GM12878 (cell line): ENCODE measurements at regions not wholly inside any gene's neighbourhood (a gene's known extent, or its start where the extent isn't known, plus 50 kb on each side); places are given as distances from the start of the nearest gene placed in this dataset.

Experiments
- ATAC-seq: fragments of 200-7000 bp; cut with Tn5 transposase; 3 replicates; pipeline ENCODE4 v1.9.1; 2020; ENCODE audit warnings: mild to moderate bottlenecking, moderate library complexity
- BruUV-seq: library from RNA; stranded (reverse); fragments of 400-500 nt; replicated peaks from 2 replicates; lab custom pipeline; 2021; lab: Mats Ljungman, UMichigan
- CTCF ChIA-PET: fragments of 300-600 bp; sonication (Branson Sonifier 250); formaldehyde crosslinking; extraction: SDS; loops from one replicate; lab custom pipeline; 2021; ENCODE audit warnings: inconsistent platforms; lab: Yijun Ruan, JAX
- POLR2A ChIA-PET: fragments of 350-600 bp; formaldehyde crosslinking; extraction: SDS; loops from one replicate; lab custom pipeline; 2021; ENCODE audit warnings: inconsistent platforms; lab: Charles Lee
- RAD21 ChIA-PET: fragments of 300-600 bp; sonication (Branson Sonifier 250); formaldehyde crosslinking; loops from one replicate; lab custom pipeline; 2023; ENCODE audit warnings: antibody characterized with exemption; ENCODE audit not compliant: unreplicated experiment; lab: Charles Lee
- SMC1A ChIA-PET: fragments of 300-600 bp; sonication (Branson Sonifier 250); formaldehyde crosslinking; loops from one replicate; lab custom pipeline; 2023; ENCODE audit not compliant: unreplicated experiment, uncharacterized antibody; lab: Charles Lee
- DNase-seq: peaks from one replicate; pipeline ENCODE4 v3.0.0-alpha.2; 2011; ENCODE audit warnings: low read depth, low spot score
- FAIRE-seq: peaks from 3 replicates; lab custom pipeline; 2011; peaks lifted over from hg19 to GRCh38; lab: Jason Lieb, UNC
- H2AFZ ChIP-seq: 2 replicates; pipeline ENCODE4 v1.6.0; 2011; ENCODE audit warnings: low read depth, low read length, control low read depth; ENCODE audit not compliant: control insufficient read depth
- H3K27ac ChIP-seq: 2 replicates; pipeline ENCODE4 v1.5.1; 2011; ENCODE audit warnings: control low read depth; ENCODE audit not compliant: control insufficient read depth, insufficient read depth
- H3K27me3 ChIP-seq, 2 experiments: replicated peaks in 1 of 2; 2 replicates each; pipeline versions ENCODE4 v1.6.0 to v1.6.1; 2011; ENCODE audit warnings: low read length in 1 of 2; ENCODE audit not compliant: control insufficient read depth in 2 of 2, insufficient read depth in 2 of 2
- H3K36me3 ChIP-seq, 2 experiments: 2 replicates each; pipeline ENCODE4 v1.5.1; 2011; ENCODE audit warnings: low read length in 1 of 2; ENCODE audit not compliant: control insufficient read depth in 2 of 2, insufficient read depth in 2 of 2
- H3K4me1 ChIP-seq: 2 replicates; pipeline ENCODE4 v1.6.1; 2011; ENCODE audit warnings: mild to moderate bottlenecking, low read length, moderate library complexity, mixed read lengths; ENCODE audit not compliant: control insufficient read depth, insufficient read depth
- H3K4me2 ChIP-seq: 2 replicates; pipeline ENCODE4 v1.6.0; 2011; ENCODE audit warnings: control low read depth; ENCODE audit not compliant: control insufficient read depth, insufficient read depth
- H3K4me3 ChIP-seq: fragments of 200-600 bp; sonication (generic); 2 replicates; pipeline ENCODE4 v1.5.1; 2016
- H3K79me2 ChIP-seq: 2 replicates; pipeline ENCODE4 v1.6.0; 2011; ENCODE audit warnings: low read length; ENCODE audit not compliant: control insufficient read depth, insufficient read depth
- H3K9ac ChIP-seq: 2 replicates; pipeline ENCODE4 v1.8.0; 2011; ENCODE audit warnings: low read length, control low read depth, mixed read lengths; ENCODE audit not compliant: control insufficient read depth, insufficient read depth
- H3K9me3 ChIP-seq: replicated peaks from 3 replicates; pipeline ENCODE4 v1.5.1; 2011; ENCODE audit warnings: mild to moderate bottlenecking, low read length; ENCODE audit not compliant: control insufficient read depth, insufficient read depth
- H4K20me1 ChIP-seq: 2 replicates; pipeline ENCODE4 v1.6.0; 2011; ENCODE audit not compliant: control insufficient read depth, insufficient read depth
- CBX5 ChIP-seq: sonication (generic); IDR thresholded peaks from 2 replicates; pipeline ENCODE4 v1.6.1; 2016; ENCODE audit warnings: low read depth, moderate library complexity, mild to moderate bottlenecking, inconsistent platforms
- HSF1 ChIP-seq: fragments of 150-350 bp; IDR thresholded peaks from 2 replicates; pipeline ENCODE4 v1.6.1; 2014; ENCODE audit warnings: mild to moderate bottlenecking, low read depth, low read length
- IRF4 ChIP-seq: IDR thresholded peaks from 2 replicates; pipeline ENCODE4 v1.6.1; 2011; ENCODE audit warnings: low read depth, low read length
- MEF2B ChIP-seq: fragments of 450-650 bp; IDR thresholded peaks from 2 replicates; pipeline ENCODE4 v1.6.1; 2018; ENCODE audit warnings: mild to moderate bottlenecking, moderate library complexity; ENCODE audit not compliant: partially characterized antibody, poor library complexity, severe bottlenecking
- MTA3 ChIP-seq: IDR thresholded peaks from 2 replicates; pipeline ENCODE4 v1.6.1; 2012; ENCODE audit warnings: low read length, inconsistent platforms, borderline replicate concordance
- SRF ChIP-seq, 2 experiments: IDR thresholded peaks; 2 replicates each; pipeline ENCODE4 v1.6.1; 2011; ENCODE audit warnings: low read depth in 2 of 2, low read length in 2 of 2, mild to moderate bottlenecking in 1 of 2, moderate library complexity in 1 of 2
- ZNF207 ChIP-seq: fragments of 450-650 bp; IDR thresholded peaks from 2 replicates; pipeline ENCODE4 v1.6.1; 2014; ENCODE audit warnings: antibody characterized with exemption, mild to moderate bottlenecking, borderline replicate concordance
- ZNF217 ChIP-seq: fragments of 450-650 bp; IDR thresholded peaks from 2 replicates; pipeline ENCODE4 v1.6.1; 2017; ENCODE audit warnings: antibody characterized with exemption, mild to moderate bottlenecking
- WGBS: methylation state at CpG from one replicate; pipeline ENCODE4 v1.1.6; 2016; ENCODE audit warnings: low lambda C conversion rate; ENCODE audit not compliant: insufficient replicate concordance, insufficient coverage; ENCODE audit errors: missing lambda C conversion rate; 5-methylcytosine and 5-hydroxymethylcytosine counted together
- in situ Hi-C: fragments of 300-500 bp; cut with MboI; formaldehyde crosslinking; loops from 9 replicates; pipeline ENCODE4 v1.14.3; 2018; ENCODE audit warnings: mixed read lengths
- intact Hi-C: fragments of 100-400 bp; cut with micrococcal nuclease; formaldehyde crosslinking; loops from one replicate; pipeline ENCODE4 v1.14.2; 2022; ENCODE audit not compliant: unreplicated experiment

DNA sequence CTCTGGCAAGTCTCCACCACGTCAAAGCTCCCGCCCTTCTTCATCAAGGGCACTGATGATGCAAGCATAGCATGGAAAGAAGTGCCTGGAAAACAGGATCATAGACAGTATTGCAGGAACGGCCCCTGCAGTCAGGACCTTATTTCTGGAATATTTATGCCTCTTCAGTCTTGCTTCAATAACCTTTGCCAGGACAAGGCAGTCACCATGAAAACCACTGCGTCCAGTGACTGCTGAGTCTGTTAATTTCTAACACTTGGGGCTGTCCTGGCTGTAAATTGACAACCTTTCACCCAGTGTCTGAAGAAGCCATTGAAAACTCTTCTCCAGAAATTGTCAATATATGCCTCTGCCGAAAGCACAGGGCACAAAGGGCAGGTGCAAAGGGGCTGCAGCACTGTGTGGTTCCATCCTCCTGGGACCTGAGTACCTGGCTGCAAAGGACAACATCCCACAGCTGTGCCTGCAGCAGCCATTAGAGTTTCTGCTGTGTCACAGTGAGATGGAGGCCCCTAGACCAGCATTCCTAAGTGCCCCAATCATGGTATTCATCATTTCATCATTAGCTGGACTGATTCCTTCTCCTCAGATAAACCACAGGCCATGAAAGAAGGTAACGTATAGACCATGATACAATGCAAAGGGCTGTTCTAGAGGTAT, 819.6 kb downstream of the RNF144A start:
- Histone ChIP-seq H3K79me2 (no peaks in the 10 kb centered on the region), H3K4me3 (no peak overlapping the region), H3K9ac (no peak overlapping the region), H2AFZ (no peak overlapping the region), H3K9me3 (peaks cover 1% of the 10 kb centered on the region; the same call in 1 of the 3 replicates), H3K27me3 (no peaks in the 10 kb centered on the region), H4K20me1 (no peaks in the 10 kb centered on the region), H3K36me3 (no peaks in the 10 kb centered on the region), H3K4me2 (no peak overlapping the region), H3K27ac (no peak overlapping the region), H3K4me1 (no peaks in the 10 kb centered on the region)
- TF ChIP-seq MEF2B (peak; percentile 21), CBX5 (no peak), MTA3 (no peak), ZNF217 (no peak), HSF1 (no peak), SRF (IDR thresholded peaks at IDR 0.05; ENCODE audit: low read depth in 2 of 2, low read length in 2 of 2) (no peak), ZNF207 (no peak), IRF4 (no peak)
- ATAC-seq (peak; percentile 33), FAIRE-seq (no peak), DNase-seq (no peak)
- ChIA-PET CTCF (no interaction called here), SMC1A (interaction anchor here (1.0 to 7.0 kb wide), 5 partner anchors 12 to 310 kb away, joined by 4 to 53 read pairs (median 5); no protein-coding TSS in a partner anchor), RAD21 (interaction anchor here (2.3 kb wide), 1 partner anchor 22 kb away, joined by 7 read pairs; no protein-coding TSS in a partner anchor), POLR2A (interaction anchor here (1.1 kb wide), 1 partner anchor 10 kb away, joined by 5 read pairs; no protein-coding TSS in a partner anchor)
- BruUV-seq: no TSS peak
- in situ Hi-C loops: no loop called here
- 17% methylated on average over 6 of the region's 6 CpGs for WGBS
- intact Hi-C loops: loop anchor here (2.0 to 5.0 kb wide), 2 partner anchors 36 to 671 kb away; no protein-coding TSS in a partner anchor
